ENCODE measurements at regions not wholly inside any gene's neighbourhood (a gene's known extent, or its start where the extent isn't known, plus 50 kb on each side); places are given as distances from the start of the nearest gene placed in this dataset.

DNA sequence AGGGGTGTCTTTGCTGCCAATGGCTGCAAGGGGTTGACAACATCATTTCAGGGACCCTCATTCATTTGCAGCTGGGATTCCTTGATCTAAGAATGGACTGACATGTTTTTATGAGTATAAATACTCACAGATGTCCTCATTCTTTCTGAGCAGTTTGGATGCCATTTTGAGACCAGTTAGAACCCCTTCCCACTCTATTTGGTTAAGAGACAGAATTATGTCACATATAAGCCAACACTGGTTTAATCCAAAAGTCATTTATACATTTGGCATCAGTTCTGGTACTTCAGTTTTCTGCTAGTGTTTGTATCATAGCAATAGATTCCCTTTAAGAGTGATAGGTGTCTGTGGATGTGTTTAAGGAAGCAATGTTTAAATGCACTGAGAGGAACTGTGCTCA is 248.8 kb downstream of the SAMD5 start:
- no peaks in the 10 kb centered on the region for H3K9me3 ChIP-seq (ENCODE audit: control insufficient read depth, low read length, poor library complexity, severe bottlenecking)
- H3K27ac Mint-ChIP-seq, result no peak overlapping the region
- ATAC-seq, result no peak
- H3K4me1 Mint-ChIP-seq, result no peaks in the 10 kb centered on the region
- no peaks in the 10 kb centered on the region for H3K36me3 Mint-ChIP-seq (ENCODE audit: low read depth)
- DNase-seq, result no peak
- no peak overlapping the region for H3K4me3 Mint-ChIP-seq
- no peaks in the 10 kb centered on the region for H3K27me3 Mint-ChIP-seq

- ATAC-seq, result no peak
- no peaks in the 10 kb centered on the region for H3K9me3 ChIP-seq (ENCODE audit: control insufficient read depth, low read length, poor library complexity, severe bottlenecking)
- Mint-ChIP-seq H3K36me3 (ENCODE audit: low read depth) (no peaks in the 10 kb centered on the region), H3K27me3 (no peaks in the 10 kb centered on the region), H3K4me1 (no peaks in the 10 kb centered on the region), H3K27ac (no peak overlapping the region), H3K4me3 (no peak overlapping the region)
- no peak for DNase-seq
Observed at GRCh38 chr6:147758303-147758702, 249.8 kb downstream of the SAMD5 start.

GRCh38 chr6:147759093-147759492 is 250.6 kb downstream of the SAMD5 start:
- H3K27ac Mint-ChIP-seq, result no peak overlapping the region
- H3K4me3 Mint-ChIP-seq, result no peak overlapping the region
- H3K36me3 Mint-ChIP-seq (ENCODE audit: low read depth), result no peaks in the 10 kb centered on the region
- no peak for ATAC-seq
- no peaks in the 10 kb centered on the region for H3K27me3 Mint-ChIP-seq
- H3K4me1 Mint-ChIP-seq, result no peaks in the 10 kb centered on the region
- no peak for DNase-seq
- H3K9me3 ChIP-seq (ENCODE audit: control insufficient read depth, low read length, poor library complexity, severe bottlenecking), result no peaks in the 10 kb centered on the region

DNA sequence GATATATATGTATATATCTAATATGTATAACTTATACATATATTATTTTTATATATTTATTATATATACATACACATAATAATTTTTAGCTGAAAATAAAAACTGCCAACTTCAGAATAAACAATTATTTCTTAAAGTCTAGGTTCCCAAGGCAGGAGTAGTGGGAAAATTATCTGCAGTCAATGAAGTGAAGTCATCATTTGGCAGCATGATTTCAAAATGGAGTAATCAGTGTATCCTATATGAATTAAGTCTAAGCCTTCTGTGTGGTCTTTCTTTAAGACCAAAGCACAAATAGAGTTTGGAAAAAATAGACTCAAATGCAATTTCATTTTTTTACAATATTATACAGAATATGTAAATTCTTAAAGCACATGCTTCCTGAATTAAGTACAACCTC is 251.0 kb downstream of the SAMD5 start:
- no peaks in the 10 kb centered on the region for H3K9me3 ChIP-seq (ENCODE audit: control insufficient read depth, low read length, poor library complexity, severe bottlenecking)
- Mint-ChIP-seq H3K4me1 (no peaks in the 10 kb centered on the region), H3K27ac (no peak overlapping the region), H3K4me3 (no peak overlapping the region), H3K27me3 (no peaks in the 10 kb centered on the region), H3K36me3 (ENCODE audit: low read depth) (no peaks in the 10 kb centered on the region)
- DNase-seq, result no peak
- no peak for ATAC-seq

GRCh38 chr6:147765541-147765940 is 257.1 kb downstream of the SAMD5 start:
- DNase-seq, result no peak
- Mint-ChIP-seq H3K36me3 (ENCODE audit: low read depth) (no peaks in the 10 kb centered on the region), H3K27ac (no peak overlapping the region), H3K4me3 (no peak overlapping the region), H3K27me3 (no peaks in the 10 kb centered on the region), H3K4me1 (no peaks in the 10 kb centered on the region)
- no peaks in the 10 kb centered on the region for H3K9me3 ChIP-seq (ENCODE audit: control insufficient read depth, low read length, poor library complexity, severe bottlenecking)
- ATAC-seq, result no peak

DNA sequence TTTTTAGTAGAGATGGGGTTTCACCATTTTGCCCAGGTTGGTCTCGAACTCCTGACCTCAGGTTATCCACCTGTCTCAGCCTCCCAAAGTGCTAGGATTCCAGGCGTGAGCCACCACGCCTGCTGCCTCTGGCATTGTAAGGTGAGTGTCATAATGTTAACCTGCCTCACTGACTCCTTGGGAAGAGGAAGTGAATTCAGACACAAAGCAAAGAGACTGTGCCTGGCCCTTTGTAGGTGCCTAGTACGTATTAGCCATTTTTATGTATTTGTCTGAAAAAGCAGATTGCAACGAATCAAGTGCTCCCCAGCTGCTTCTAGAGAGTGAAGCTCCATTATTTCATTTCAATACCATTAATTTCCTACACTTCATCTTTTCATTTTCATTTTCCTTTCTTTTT is 260.5 kb downstream of the SAMD5 start:
- H3K27ac Mint-ChIP-seq, result no peak overlapping the region
- H3K9me3 ChIP-seq (ENCODE audit: control insufficient read depth, low read length, poor library complexity, severe bottlenecking), result no peaks in the 10 kb centered on the region
- no peaks in the 10 kb centered on the region for H3K27me3 Mint-ChIP-seq
- no peak overlapping the region for H3K4me3 Mint-ChIP-seq
- H3K36me3 Mint-ChIP-seq (ENCODE audit: low read depth), result no peaks in the 10 kb centered on the region
- no peak for ATAC-seq
- no peak for DNase-seq
- H3K4me1 Mint-ChIP-seq, result no peaks in the 10 kb centered on the region

GRCh38 chr6:147769496-147770087 is 261.1 kb downstream of the SAMD5 start:
- ATAC-seq, result no peak
- no peak overlapping the region for H3K27ac Mint-ChIP-seq
- no peaks in the 10 kb centered on the region for H3K36me3 Mint-ChIP-seq (ENCODE audit: low read depth)
- no peaks in the 10 kb centered on the region for H3K4me1 Mint-ChIP-seq
- no peak overlapping the region for H3K4me3 Mint-ChIP-seq
- H3K27me3 Mint-ChIP-seq, result no peaks in the 10 kb centered on the region
- no peak for DNase-seq
- no peaks in the 10 kb centered on the region for H3K9me3 ChIP-seq (ENCODE audit: control insufficient read depth, low read length, poor library complexity, severe bottlenecking)

GRCh38 chr6:147770221-147770620 is 261.7 kb downstream of the SAMD5 start:
- H3K4me3 Mint-ChIP-seq, result no peak overlapping the region
- no peaks in the 10 kb centered on the region for H3K27me3 Mint-ChIP-seq
- DNase-seq, result no peak
- ATAC-seq, result no peak
- H3K27ac Mint-ChIP-seq, result no peak overlapping the region
- H3K36me3 Mint-ChIP-seq (ENCODE audit: low read depth), result no peaks in the 10 kb centered on the region
- H3K9me3 ChIP-seq (ENCODE audit: control insufficient read depth, low read length, poor library complexity, severe bottlenecking), result no peaks in the 10 kb centered on the region
- no peaks in the 10 kb centered on the region for H3K4me1 Mint-ChIP-seq

DNA sequence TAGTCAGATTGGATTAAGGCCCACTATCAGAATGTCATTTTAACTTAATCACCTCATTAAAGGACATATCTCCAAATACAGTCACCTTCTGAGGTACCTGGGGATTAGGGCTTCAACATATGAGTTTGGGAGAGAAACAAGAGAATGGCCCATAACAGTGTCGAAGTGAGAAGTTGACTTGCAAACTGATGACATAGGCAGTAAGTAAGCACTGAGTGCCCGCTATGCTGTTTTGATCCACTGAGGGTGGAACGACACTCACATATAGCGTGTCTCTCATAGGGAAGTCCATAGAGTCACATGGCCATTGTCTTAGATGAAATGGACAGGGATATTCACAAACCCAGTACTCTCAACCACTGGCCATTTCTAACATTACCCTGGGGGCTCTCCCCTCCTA is 264.2 kb downstream of the SAMD5 start:
- Mint-ChIP-seq H3K4me3 (no peak overlapping the region), H3K27ac (no peak overlapping the region), H3K36me3 (ENCODE audit: low read depth) (no peaks in the 10 kb centered on the region), H3K27me3 (no peaks in the 10 kb centered on the region), H3K4me1 (no peaks in the 10 kb centered on the region)
- H3K9me3 ChIP-seq (ENCODE audit: control insufficient read depth, low read length, poor library complexity, severe bottlenecking), result no peaks in the 10 kb centered on the region
- no peak for DNase-seq
- ATAC-seq, result no peak

- DNase-seq (no peak), ATAC-seq (no peak)
- H3K9me3 ChIP-seq (ENCODE audit: control insufficient read depth, low read length, poor library complexity, severe bottlenecking), result no peaks in the 10 kb centered on the region
- Mint-ChIP-seq H3K27ac (no peak overlapping the region), H3K4me3 (no peak overlapping the region), H3K4me1 (no peaks in the 10 kb centered on the region), H3K27me3 (no peaks in the 10 kb centered on the region), H3K36me3 (ENCODE audit: low read depth) (no peaks in the 10 kb centered on the region)
Observed at GRCh38 chr6:147774856-147775255, 266.4 kb downstream of the SAMD5 start.

- ATAC-seq (no peak), DNase-seq (no peak)
- H3K27me3 Mint-ChIP-seq, result no peaks in the 10 kb centered on the region
- H3K27ac Mint-ChIP-seq, result no peak overlapping the region
- no peaks in the 10 kb centered on the region for H3K9me3 ChIP-seq (ENCODE audit: control insufficient read depth, low read length, poor library complexity, severe bottlenecking)
- H3K36me3 Mint-ChIP-seq (ENCODE audit: low read depth), result no peaks in the 10 kb centered on the region
- no peaks in the 10 kb centered on the region for H3K4me1 Mint-ChIP-seq
- H3K4me3 Mint-ChIP-seq, result no peak overlapping the region
Observed at GRCh38 chr6:147776631-147777213, 268.2 kb downstream of the SAMD5 start.

DNA sequence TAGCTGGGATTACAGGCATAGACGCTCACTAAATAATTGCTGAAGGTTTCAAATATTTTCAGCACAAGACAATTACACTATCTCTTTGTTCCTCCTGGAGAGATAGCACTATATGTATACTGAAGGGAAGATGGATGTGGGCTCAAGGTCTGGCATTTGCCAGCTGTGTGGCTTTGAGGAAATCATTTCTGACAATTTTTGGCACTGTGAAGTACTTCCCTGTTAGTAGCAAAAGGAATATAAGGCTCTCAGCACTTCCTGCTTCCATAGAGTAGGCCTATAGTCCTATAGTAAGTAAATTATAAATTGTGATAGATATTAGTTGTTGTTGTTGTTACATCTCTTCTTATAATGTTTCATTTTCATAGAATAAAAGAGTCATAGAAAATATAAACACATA is 271.1 kb downstream of the SAMD5 start:
- no peak overlapping the region for H3K27ac Mint-ChIP-seq
- DNase-seq, result no peak

DNA sequence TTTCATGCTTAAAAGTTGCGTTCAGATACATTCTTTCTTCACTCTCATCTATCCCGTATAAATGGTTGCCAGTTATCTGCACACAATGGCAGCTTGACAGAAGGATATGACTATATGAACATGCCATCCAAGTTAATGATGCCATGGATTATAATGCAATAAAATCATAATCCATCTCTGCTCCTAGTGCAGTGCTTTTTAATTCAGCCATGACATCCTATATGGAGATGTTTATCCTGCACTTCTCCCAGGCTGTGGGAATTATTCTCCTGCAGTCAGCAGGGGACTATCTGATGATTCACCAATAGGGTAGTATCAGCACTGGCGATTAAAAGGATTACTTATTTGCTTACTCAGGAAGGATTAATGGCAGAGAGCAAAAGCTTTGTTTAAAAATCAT is 273.8 kb downstream of the SAMD5 start:
- ATAC-seq (no peak), DNase-seq (no peak)
- Mint-ChIP-seq H3K27ac (no peak overlapping the region), H3K4me1 (no peaks in the 10 kb centered on the region), H3K36me3 (ENCODE audit: low read depth) (no peaks in the 10 kb centered on the region), H3K27me3 (peaks cover 21% of the 10 kb centered on the region), H3K4me3 (no peak overlapping the region)
- H3K9me3 ChIP-seq (ENCODE audit: control insufficient read depth, low read length, poor library complexity, severe bottlenecking), result no peaks in the 10 kb centered on the region

More for the DNA sequence above, 271.1 kb downstream of the SAMD5 start:
- peaks cover 5% of the 10 kb centered on the region for H3K27me3 Mint-ChIP-seq
- H3K36me3 Mint-ChIP-seq (ENCODE audit: low read depth), result no peaks in the 10 kb centered on the region
- ATAC-seq, result no peak
- H3K4me1 Mint-ChIP-seq, result no peaks in the 10 kb centered on the region
- H3K4me3 Mint-ChIP-seq, result peak overlapping the region; percentile 19
- no peaks in the 10 kb centered on the region for H3K9me3 ChIP-seq (ENCODE audit: control insufficient read depth, low read length, poor library complexity, severe bottlenecking)

DNA sequence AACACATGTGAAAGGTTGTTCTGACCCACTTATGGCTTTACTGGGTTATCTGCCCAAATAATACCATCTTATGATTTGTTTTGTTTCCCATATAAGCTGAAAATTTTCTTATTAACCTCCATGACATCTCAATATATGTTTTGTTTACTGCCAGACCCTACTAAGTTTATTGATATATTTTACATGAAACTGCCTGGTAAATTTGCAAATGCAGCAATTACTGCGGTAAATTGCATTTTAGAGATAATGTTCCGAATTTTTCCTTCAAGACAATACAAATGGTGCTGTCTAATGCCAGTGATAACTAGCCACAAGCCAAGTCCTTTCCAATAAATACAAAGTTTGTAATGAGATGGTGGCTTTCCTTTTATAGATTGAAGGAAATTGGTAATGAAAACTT is 275.9 kb downstream of the SAMD5 start:
- Mint-ChIP-seq H3K27ac (no peak overlapping the region), H3K27me3 (peaks cover 21% of the 10 kb centered on the region), H3K4me3 (no peak overlapping the region), H3K4me1 (no peaks in the 10 kb centered on the region), H3K36me3 (ENCODE audit: low read depth) (no peaks in the 10 kb centered on the region)
- DNase-seq (no peak), ATAC-seq (no peak)
- no peaks in the 10 kb centered on the region for H3K9me3 ChIP-seq (ENCODE audit: control insufficient read depth, low read length, poor library complexity, severe bottlenecking)
